GM20000 (cell line): ENCODE measurements at regions not wholly inside any gene's neighbourhood (a gene's known extent, or its start where the extent isn't known, plus 50 kb on each side); places are given as distances from the start of the nearest gene placed in this dataset.

Source experiments
- DNase-seq: peaks from one replicate; pipeline ENCODE4 v3.0.0; 2012; ENCODE audit warnings: low spot score
- CTCF ChIP-seq: IDR thresholded peaks from 2 replicates; pipeline ENCODE4 v1.5.1; 2012; ENCODE audit warnings: mild to moderate bottlenecking, control low read depth; ENCODE audit errors: extremely low read depth, missing control alignments

GRCh38 chr10:43905512-43906236, 257.0 kb upstream of the ZNF32 start:
- no peak for TF ChIP-seq CTCF
- no peak for DNase-seq

GRCh38 chr10:43904844-43905243, 256.2 kb upstream of the ZNF32 start:
- TF ChIP-seq CTCF = no peak
- no peak for DNase-seq

- DNase-seq = no peak
- TF ChIP-seq CTCF = no peak
Measured at GRCh38 chr10:43904301-43904700, 255.6 kb upstream of the ZNF32 start.

GRCh38 chr10:43903451-43903850, 254.8 kb upstream of the ZNF32 start:
- no peak for TF ChIP-seq CTCF
- DNase-seq = no peak

GRCh38 chr10:43902842-43903241, 254.2 kb upstream of the ZNF32 start:
- DNase-seq = no peak
- TF ChIP-seq CTCF = no peak

- TF ChIP-seq CTCF = no peak
- no peak for DNase-seq
Measured at GRCh38 chr10:43901744-43902504, 253.2 kb upstream of the ZNF32 start.

- no peak for TF ChIP-seq CTCF
Measured at GRCh38 chr10:43901302-43901701, 252.6 kb upstream of the ZNF32 start.

More at GRCh38 chr10:43901302-43901701, 252.6 kb upstream of the ZNF32 start:
- DNase-seq = no peak
